ENCODE measurements at regions not wholly inside any gene's neighbourhood (a gene's known extent, or its start where the extent isn't known, plus 50 kb on each side); places are given as distances from the start of the nearest gene placed in this dataset.
A peak's percentile ranks its signal among the peaks of the same experiment; 100 is the strongest.
"Not testable (repeated sequence)": the region's sequence is repeated elsewhere in the genome, so short reads cannot be mapped to it uniquely, and the experiment has no call there.

- DNase-seq, result no peak
Measured at GRCh38 chr10:6863381-6863780, 283.3 kb upstream of the PRKCQ start.

GRCh38 chr10:6850452-6850851 lies 270.4 kb upstream of the PRKCQ start:
- DNase-seq, result no peak

GRCh38 chr10:6847561-6847960 lies 267.5 kb upstream of the PRKCQ start:
- DNase-seq, result no peak

GRCh38 chr10:6843894-6844650 lies 264.0 kb upstream of the PRKCQ start:
- DNase-seq, result no peak

- peak; percentile 7 for DNase-seq
Measured at GRCh38 chr10:6843481-6843881, 263.4 kb upstream of the PRKCQ start.

- no peak for DNase-seq
Measured at GRCh38 chr10:6842722-6843121, 262.6 kb upstream of the PRKCQ start.

GRCh38 chr10:6841761-6842160 lies 261.7 kb upstream of the PRKCQ start:
- no peak for DNase-seq

GRCh38 chr10:6840766-6841165 lies 260.7 kb upstream of the PRKCQ start:
- DNase-seq, result no peak

GRCh38 chr10:6840201-6840691 lies 260.2 kb upstream of the PRKCQ start:
- no peak for DNase-seq

GRCh38 chr10:6838118-6838517 lies 258.0 kb upstream of the PRKCQ start:
- peak; percentile 4 for DNase-seq

GRCh38 chr10:6833458-6834011 lies 253.5 kb upstream of the PRKCQ start:
- DNase-seq, result no peak

GRCh38 chr10:6830981-6831380 lies 250.9 kb upstream of the PRKCQ start:
- DNase-seq, result not testable (repeated sequence)

GRCh38 chr10:6824793-6825192 lies 244.7 kb upstream of the PRKCQ start:
- not testable (repeated sequence) for DNase-seq

- DNase-seq, result no peak
Measured at GRCh38 chr10:6823770-6824169, 243.7 kb upstream of the PRKCQ start.

GRCh38 chr10:6819301-6819700 lies 239.2 kb upstream of the PRKCQ start:
- DNase-seq, result no peak

GRCh38 chr10:6817770-6818169 lies 237.7 kb upstream of the PRKCQ start:
- no peak for DNase-seq

GRCh38 chr10:6815346-6815745 lies 235.3 kb upstream of the PRKCQ start:
- no peak for DNase-seq

GRCh38 chr10:6813856-6814255 lies 233.8 kb upstream of the PRKCQ start:
- no peak for DNase-seq

GRCh38 chr10:6813306-6813705 lies 233.2 kb upstream of the PRKCQ start:
- no peak for DNase-seq

GRCh38 chr10:6811153-6811552 lies 231.1 kb upstream of the PRKCQ start:
- no peak for DNase-seq

- no peak for DNase-seq
Measured at GRCh38 chr10:6803427-6803783, 223.3 kb upstream of the PRKCQ start.

GRCh38 chr10:6802759-6803426 lies 222.8 kb upstream of the PRKCQ start:
- DNase-seq, result no peak

GRCh38 chr10:6796231-6796630 lies 216.2 kb upstream of the PRKCQ start:
- no peak for DNase-seq

GRCh38 chr10:6795541-6795940 lies 215.5 kb upstream of the PRKCQ start:
- no peak for DNase-seq
